HT-29 (cell line): ENCODE measurements at regions not wholly inside any gene's neighbourhood (a gene's known extent, or its start where the extent isn't known, plus 50 kb on each side); places are given as distances from the start of the nearest gene placed in this dataset.

Source experiments
- DNase-seq: peaks from one replicate; pipeline ENCODE4 v3.0.0-alpha.2; 2015; ENCODE audit warnings: low spot score

- no peak for DNase-seq
These were observed 154.4 kb upstream of the COL5A1 start for GRCh38 chr9:134487066-134487710.

GRCh38 chr9:134488331-134489280 lies 153.0 kb upstream of the COL5A1 start:
- no peak for DNase-seq

- no peak for DNase-seq
These were observed 151.8 kb upstream of the COL5A1 start for GRCh38 chr9:134489621-134490408.

GRCh38 chr9:134490446-134490845 lies 151.2 kb upstream of the COL5A1 start:
- no peak for DNase-seq

- DNase-seq = no peak
These were observed 150.3 kb upstream of the COL5A1 start for GRCh38 chr9:134491196-134491835.

- DNase-seq = no peak
These were observed 149.7 kb upstream of the COL5A1 start for GRCh38 chr9:134491856-134492255.

GRCh38 chr9:134492281-134492691 lies 149.3 kb upstream of the COL5A1 start:
- no peak for DNase-seq

- no peak for DNase-seq
These were observed 148.7 kb upstream of the COL5A1 start for GRCh38 chr9:134492721-134493460.

GRCh38 chr9:134493461-134494272 lies 147.9 kb upstream of the COL5A1 start:
- no peak for DNase-seq

- no peak for DNase-seq
These were observed 147.3 kb upstream of the COL5A1 start for GRCh38 chr9:134494273-134494815.

GRCh38 chr9:134494905-134495304 lies 146.7 kb upstream of the COL5A1 start:
- no peak for DNase-seq

GRCh38 chr9:134495881-134496412 lies 145.7 kb upstream of the COL5A1 start:
- no peak for DNase-seq

- no peak for DNase-seq
These were observed 145.0 kb upstream of the COL5A1 start for GRCh38 chr9:134496413-134497282.

GRCh38 chr9:134497283-134497860 lies 144.2 kb upstream of the COL5A1 start:
- no peak for DNase-seq

GRCh38 chr9:134498814-134499166 lies 142.8 kb upstream of the COL5A1 start:
- no peak for DNase-seq

- no peak for DNase-seq
These were observed 140.5 kb upstream of the COL5A1 start for GRCh38 chr9:134500931-134501760.

GRCh38 chr9:134501761-134502265 lies 139.8 kb upstream of the COL5A1 start:
- DNase-seq = no peak
